ENCODE measurements at regions not wholly inside any gene's neighbourhood (a gene's known extent, or its start where the extent isn't known, plus 50 kb on each side); places are given as distances from the start of the nearest gene placed in this dataset.

DNA sequence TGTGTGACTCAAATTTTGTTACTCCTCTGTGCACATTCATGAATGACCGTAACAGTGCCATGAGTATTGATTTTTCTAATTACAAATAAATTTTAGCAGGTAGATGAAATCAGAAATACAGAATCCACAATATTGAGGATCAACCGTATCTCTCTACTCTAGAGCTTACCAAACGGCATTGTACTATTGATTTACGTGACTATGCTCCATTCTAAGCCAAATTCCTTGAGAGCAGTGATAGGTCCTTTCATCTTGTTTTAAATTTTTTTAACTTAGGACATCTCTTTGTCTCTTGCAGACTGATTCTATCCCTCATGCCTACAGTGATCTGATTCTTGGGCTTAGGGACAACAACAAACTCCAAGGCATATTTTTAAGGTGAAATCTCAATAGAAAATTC, 172.3 kb upstream of the C1QTNF7 start:
- in situ Hi-C loops (cut with HindIII; ENCODE audit: low sequenced_read_pairs): no loop called here

DNA sequence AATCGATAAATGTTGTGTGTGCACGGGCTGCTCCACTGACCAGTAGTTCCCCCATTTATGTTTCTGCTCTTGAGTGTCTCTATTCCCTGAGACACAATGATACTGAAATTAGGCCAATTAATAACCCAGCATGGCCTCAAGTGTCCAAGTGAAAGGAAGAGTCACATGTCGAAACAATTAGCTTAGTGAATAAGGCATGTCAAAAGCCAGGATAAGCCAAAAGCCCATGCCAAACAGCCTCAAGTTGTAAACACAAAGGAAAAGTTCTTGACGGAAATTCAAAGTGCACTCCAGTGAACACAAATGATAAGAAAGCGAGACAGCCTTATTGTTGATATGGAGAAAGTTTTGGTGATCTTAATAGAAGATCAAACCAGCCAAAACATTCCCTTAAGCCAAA, 167.1 kb upstream of the C1QTNF7 start:
- in situ Hi-C loops (cut with HindIII; ENCODE audit: low sequenced_read_pairs): no loop called here

DNA sequence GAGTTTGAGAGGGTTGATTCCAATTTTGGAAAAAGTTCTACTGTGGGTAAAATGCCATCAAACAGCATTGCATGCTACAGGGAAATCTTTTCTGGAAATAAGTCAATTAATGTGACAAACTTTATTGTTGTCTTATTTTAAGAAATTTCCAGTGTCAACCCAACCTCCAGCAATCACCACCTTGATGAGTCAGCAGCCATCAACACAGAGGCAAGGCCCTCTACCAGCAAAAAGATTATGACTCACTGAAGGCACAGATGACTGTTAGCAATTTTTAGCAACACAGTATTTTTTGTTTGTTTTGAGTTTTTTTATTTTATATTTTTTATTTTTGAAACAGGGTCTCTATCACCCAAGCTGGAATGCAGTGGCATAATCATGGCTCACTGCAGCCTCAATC, 165.4 kb upstream of the C1QTNF7 start:
- in situ Hi-C loops (cut with HindIII; ENCODE audit: low sequenced_read_pairs): no loop called here

DNA sequence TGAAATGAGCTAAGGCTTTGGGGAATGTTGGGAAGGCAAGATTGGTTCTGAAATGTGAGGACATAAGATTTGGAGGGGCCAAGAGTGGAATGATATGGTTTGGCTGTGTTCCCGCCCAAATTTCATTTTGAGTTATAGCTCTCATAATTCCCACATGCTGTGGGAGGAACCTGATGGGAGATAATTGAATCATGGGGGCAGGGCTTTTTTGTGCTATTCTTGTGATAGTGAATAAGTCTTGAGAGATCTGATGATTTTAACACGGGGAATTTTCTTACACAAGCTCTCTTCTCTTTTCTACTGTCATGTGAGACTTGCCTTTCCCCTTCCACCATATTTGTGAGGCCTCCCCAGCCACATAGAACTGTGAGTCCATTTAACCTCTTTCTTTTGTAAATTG, 157.6 kb upstream of the C1QTNF7 start:
- in situ Hi-C loops (cut with HindIII; ENCODE audit: low sequenced_read_pairs): no loop called here

DNA sequence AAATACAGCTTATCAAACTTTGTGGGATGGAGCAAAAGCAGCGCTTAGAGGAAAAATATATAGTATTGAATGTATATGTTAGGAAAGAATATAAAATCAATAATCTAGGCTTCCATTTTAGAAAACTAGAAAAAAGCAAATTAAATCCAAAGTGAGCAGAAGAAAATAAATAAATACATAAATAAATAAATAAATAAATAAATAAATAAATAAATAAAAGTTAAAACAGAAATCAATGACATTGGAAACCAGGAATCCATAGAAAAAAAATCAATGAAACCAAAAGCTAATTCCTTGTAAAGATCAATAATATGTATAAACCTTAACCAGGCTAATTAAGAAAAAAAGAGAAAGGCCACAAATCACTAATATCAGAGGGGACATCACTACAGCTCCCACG, 141.8 kb upstream of the C1QTNF7 start:
- in situ Hi-C loops (cut with HindIII; ENCODE audit: low sequenced_read_pairs): no loop called here

DNA sequence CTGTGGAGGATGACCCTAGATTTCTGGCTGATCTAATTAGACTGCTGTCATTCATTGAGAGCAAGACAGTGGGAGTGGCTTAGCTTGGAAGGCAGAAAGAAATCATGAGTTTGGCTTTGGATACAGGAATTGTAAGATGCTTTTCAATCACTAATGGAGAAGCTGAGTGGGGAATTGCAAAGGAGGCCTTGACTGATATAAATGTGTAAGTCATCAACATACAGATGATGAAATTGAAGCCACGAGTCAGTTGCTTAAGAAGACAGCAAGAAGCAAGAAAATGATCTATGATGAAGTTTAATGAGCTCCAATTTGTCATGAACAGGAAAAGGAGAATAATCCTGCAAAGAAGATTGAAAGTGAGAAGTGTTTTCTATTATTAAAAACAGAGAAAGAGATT, 136.7 kb upstream of the C1QTNF7 start:
- in situ Hi-C loops (cut with HindIII; ENCODE audit: low sequenced_read_pairs): no loop called here

DNA sequence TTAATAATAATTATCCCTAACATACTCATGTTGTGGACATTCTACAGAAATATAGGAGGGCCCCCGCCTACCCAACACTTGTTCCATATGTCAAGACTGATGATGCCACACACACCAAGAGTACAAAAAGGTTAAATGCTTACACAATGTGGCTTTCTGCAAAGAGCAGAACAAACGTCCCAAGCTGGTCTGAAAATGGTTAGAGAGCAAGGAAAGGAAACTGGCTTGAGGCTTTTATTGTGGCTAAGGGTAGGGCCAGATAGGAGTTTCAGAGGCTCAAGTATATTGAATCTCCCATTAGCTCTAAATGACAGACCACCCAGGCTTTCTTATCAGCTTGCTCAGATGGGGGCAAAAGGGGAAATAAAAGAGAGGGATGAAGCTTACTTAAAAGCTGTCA, 134.1 kb upstream of the C1QTNF7 start:
- in situ Hi-C loops (cut with HindIII; ENCODE audit: low sequenced_read_pairs): no loop called here

DNA sequence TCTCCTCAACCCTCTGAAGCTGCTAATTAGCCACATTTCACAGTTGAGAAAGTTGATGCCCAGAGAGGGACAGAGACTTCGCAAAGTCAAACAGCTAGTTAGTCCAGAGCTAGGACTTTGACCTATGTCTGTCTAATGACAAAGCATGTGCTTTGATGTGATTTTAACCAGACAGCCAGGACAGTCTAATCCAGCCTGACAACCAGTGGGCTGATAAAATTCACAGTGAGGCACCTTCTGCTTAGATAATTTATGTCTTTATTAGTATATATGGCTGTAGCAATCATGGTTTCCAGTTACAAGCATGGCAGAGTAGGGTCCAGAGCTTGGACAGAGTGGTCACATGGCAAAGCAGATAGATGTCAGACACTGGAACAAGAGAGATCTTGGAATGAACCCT, 133.6 kb upstream of the C1QTNF7 start:
- in situ Hi-C loops (cut with HindIII; ENCODE audit: low sequenced_read_pairs): no loop called here

DNA sequence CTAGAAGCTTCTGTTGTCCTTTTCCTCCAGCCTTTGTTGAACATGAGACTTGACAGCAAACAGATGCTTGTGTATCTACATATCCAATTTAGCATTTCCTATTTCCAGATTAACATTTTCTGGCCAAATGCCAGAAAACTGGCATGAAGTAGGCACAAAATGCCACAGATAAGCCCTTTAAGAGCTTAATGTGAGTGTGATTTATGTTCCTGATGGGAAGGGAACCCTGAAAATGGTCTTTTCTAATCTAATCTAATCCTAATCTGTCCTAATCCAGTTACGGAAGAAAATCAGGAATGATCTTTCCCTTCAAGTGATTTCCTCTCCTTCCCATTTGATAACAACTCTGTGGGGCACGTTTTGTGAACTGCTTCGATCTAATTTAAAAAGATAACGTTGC, 133.0 kb upstream of the C1QTNF7 start:
- in situ Hi-C loops (cut with HindIII; ENCODE audit: low sequenced_read_pairs): no loop called here

DNA sequence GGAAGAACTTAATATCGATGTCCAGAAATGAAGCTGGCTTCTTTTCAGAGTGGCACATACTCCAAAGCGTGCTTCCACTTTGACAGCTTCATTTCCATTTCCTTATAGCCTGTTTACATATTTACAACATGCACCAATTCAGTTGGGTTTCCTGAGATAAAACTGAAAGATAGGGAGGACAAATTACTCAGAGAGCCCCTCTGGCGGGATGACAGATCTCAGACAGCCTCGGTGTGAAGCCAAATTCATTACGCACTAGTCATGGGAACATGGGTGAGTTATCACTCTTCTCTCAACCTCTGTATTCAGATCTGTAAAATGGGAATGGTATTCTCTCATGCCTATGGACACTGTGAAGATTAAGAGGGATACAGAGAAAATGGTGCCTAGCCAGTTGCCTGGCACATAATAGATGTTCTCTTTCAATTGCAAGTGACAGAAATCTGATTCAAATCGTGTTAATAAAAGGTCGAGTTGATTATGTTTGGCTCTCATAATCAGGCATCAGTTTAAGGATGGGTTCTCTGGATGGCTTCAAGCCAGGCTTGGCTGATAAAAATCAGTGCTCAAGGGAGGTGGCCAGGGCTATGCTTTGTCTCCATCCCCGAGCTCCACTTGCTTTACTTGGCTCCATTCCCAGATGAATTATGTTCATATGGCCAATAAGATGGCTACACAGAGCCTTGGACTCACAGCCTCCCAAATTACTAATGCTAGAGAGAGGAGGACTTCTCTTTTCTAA, 132.2 kb upstream of the C1QTNF7 start:
- in situ Hi-C loops (cut with HindIII; ENCODE audit: low sequenced_read_pairs): no loop called here

DNA sequence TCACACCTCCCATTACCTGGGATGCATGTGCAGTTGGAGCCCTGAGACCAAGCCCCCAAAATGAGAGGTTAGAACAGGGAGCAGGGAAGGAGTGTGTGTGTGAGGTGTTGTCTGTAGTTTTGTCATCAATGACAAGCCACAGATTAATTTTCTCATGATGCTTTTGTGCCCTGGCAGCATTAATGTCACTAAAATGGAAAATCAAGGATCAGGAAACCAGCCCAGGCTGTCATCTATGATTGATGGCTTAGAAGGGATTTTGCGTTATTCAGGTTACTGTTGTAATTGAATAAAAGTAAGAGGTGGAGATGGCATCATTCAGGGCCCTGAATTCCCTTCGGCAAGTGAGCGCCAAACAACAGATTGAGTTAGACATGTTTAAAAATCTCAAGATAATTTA, 130.5 kb upstream of the C1QTNF7 start:
- in situ Hi-C loops (cut with HindIII; ENCODE audit: low sequenced_read_pairs): no loop called here

DNA sequence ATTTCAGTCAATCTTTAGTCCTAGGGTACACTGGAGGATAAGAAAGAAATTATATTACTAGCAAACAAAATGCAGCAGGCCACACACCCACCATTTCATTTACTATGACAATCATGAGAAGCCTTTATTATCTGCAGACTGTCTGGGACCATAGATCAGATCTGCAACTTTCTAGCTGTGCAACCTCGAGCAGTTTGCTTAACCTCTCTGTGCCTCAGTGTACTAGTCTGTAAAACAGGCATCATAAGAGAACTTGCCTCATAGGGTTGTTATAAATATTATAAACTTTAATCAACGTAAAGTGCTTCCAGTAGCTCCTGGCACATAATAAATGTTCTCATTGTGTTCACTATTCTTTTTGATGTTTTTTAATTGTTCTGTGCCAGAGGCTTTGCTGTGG, 128.2 kb upstream of the C1QTNF7 start:
- in situ Hi-C loops (cut with HindIII; ENCODE audit: low sequenced_read_pairs): no loop called here

DNA sequence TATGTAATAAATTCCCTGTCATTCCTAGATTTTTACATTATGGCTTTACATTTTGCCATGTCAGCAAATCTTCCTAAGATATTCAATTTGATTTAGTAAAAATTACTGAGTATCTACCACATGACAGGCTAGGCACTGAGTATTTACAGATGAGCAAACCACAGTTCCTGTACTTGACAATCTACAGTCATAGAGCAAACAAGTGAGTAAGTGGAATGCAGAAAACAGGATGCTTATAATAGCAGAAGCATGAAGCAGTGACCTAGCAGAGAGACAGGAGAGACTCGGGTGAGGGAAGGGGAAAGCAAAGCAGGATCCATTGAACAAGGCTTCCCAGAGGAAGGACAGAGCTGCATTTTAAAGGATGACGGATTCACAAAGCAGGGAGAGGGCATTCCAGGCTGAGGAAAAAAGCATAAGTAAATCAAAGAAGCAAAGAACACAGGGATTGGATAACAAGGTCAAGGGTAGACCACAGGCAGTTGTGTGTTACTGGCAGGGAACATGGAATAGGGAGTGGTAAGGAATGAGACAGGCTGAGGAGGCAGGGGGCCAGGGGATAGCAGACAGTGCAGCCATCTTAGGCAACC, 124.7 kb upstream of the C1QTNF7 start:
- in situ Hi-C loops (cut with HindIII; ENCODE audit: low sequenced_read_pairs): no loop called here

DNA sequence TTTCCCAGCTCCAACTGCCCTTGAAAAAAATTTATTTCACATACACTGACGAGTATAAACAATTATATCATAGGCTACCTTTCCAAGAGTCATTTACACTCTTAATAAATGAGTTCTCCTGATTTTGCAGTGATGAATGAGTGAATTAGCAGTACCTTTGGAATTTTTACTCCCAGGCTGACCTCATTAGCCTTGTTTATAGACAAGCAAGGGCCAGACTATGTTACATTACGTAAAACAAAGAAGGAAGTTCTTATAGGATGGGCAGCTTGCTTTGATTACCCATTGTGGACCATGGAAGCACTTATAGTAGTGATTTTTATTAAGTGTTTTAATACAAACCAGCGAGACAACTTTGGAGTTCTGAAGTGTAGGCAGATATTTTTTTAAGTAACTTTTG, 112.9 kb upstream of the C1QTNF7 start:
- in situ Hi-C loops (cut with HindIII; ENCODE audit: low sequenced_read_pairs): no loop called here

DNA sequence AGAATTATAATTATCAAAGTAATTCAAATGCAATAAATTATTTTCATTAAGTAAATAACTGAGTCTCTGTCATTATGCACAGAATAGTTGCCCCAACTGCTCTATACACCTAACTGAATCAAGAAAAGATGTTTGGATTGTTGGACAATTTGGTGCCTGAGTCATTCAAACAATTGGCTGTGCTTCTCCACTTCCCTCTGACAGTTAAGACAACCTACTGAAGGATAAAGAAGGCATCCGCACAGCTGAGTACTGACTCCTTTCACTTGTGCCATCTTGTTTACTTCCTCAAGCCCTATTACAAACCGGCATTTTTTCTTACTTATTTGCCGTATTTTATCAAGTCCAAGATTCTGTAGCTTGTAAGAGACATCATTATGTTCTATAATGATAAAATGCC, 110.6 kb upstream of the C1QTNF7 start:
- in situ Hi-C loops (cut with HindIII; ENCODE audit: low sequenced_read_pairs): no loop called here

DNA sequence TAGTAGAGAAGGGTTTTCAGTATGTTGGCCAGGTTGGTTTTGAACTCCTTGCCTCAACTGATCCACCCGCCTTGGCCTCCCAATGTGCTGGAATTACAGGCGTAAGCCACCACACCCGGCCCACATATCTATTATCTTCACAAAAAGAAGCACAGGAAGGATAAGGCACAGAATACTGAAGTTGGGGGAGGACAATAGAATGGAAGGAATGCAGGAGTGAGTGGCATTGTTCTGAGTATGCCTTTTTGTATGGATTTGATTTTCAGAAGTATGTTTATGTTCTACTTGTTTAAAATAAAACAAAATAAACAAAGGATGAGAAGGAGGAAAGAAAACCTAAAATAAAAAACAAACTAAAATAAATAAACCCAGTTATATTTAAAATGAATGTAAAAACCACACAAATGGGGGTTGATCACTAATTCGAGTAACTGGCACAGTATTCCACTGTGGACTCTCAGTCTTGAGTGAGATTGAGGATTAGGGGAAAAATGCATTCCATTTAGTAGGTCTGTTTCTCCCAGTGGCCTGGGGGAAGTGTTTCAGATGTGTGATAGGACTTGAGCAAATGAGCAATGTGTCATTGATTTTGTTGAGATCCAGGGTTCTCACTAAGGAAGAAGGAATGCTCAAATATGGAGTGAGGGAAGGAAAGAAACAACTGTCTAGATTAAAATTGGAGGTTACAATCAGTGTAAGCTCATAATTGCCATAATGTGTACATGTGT, 109.0 kb upstream of the C1QTNF7 start:
- in situ Hi-C loops (cut with HindIII; ENCODE audit: low sequenced_read_pairs): no loop called here

DNA sequence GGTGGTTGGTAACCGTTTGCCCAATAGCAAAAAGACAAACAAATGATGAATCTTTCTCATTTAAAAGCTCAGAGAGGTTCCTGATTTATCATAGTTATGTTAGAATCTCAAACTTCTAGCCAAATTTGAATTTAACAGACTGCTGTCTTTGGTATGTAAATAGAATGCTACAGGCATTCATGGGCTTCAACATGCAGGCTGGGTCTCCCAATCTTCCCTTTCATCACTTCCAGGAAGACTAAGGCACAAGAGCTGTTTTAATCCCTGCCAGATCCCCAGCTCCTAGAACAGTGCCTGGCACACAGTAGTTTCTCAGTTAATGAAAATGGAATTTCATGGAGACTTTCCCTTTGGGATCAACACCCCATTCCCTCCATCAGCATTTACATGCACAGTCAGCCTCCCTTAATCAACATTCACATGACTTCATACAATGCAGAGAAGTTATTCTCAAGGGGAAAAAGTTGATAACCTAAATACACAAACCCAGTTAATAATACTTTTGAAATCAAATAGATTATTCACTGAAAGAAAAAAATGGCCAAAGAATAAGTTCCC, 107.6 kb upstream of the C1QTNF7 start:
- in situ Hi-C loops (cut with HindIII; ENCODE audit: low sequenced_read_pairs): no loop called here

DNA sequence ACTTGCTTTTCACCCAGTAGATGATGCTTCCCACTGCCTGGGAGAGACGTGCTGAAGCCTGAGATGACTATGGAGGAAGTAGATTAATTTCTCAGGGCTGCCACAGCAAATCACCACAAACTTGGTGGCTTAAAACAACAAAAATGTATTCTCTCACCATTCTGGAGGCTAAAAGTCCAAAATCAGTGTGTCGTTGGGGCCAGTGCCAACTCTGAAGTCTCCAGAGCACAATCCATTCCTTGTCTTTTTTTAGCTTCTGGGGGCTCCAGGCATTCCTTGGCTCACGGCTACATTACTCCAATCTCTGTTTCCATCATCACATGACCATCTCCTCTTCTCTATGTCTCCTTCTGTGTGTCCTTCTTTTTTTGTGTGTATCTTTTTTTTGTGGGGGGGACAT, 105.8 kb upstream of the C1QTNF7 start:
- in situ Hi-C loops (cut with HindIII; ENCODE audit: low sequenced_read_pairs): no loop called here

DNA sequence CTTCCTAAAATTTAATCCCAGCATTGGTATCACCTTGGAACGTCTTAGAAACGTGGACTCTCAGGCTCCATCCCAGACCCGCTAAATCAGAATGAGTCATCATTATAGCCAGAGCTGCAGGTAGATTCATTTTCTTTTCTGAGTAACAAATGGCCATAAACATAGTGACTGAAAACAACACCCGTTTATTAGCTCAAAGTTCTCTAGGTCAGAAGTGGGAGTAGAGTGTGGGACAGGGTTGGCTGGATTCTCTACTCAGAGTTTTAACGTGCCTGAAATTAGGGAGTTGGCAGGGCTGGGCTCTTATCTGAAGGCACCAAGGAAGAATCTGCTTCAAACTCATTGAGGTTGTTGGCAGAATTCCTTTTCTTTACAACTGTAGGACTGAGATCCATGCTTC, 101.8 kb upstream of the C1QTNF7 start:
- in situ Hi-C loops (cut with HindIII; ENCODE audit: low sequenced_read_pairs): no loop called here

DNA sequence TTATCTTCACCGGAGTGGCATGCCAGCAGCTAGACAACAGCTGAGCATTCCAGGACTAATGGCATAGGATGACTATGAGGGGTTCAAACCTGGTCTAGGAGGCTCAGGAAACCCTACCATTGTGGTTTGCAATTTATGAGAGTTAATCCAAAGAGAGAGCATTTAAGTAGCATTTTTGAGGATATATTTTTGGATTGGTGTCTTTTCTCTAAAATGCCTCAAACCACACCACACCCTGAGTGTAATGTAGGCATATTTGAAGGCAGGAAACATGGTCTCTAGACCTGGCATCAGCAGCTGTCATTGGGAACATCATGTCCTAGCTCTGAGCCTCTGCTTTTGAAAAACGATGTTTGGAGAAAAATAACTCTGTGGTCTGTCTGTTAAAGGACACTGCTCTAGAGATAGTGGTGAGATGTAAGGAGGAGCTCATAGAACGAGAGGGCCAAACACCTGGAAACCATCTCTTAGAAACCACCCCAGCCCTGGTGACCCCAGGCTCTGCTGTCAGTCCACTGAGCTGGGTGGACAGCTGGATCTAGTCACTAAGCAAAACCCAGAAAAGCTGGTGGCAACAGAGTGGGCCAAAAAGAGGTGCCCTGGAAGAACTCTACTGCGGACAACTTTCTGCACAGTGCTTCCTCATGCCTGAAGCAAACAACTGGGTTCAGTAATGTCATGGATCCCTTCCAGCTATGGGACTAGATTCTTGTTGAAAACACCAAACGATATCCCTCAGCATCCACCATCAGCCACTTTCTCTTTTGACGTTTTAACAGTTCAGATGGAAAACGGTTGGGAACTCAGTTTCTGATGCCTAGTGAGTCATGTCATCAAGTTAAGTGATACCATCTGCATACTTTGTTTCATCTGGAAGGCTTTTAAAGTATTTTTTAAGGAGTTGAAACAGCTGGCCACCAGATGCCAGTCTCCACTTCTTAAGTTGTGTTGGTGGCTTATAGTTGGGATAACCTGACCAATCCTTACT, 100.2 kb upstream of the C1QTNF7 start:
- in situ Hi-C loops (cut with HindIII; ENCODE audit: low sequenced_read_pairs): no loop called here

DNA sequence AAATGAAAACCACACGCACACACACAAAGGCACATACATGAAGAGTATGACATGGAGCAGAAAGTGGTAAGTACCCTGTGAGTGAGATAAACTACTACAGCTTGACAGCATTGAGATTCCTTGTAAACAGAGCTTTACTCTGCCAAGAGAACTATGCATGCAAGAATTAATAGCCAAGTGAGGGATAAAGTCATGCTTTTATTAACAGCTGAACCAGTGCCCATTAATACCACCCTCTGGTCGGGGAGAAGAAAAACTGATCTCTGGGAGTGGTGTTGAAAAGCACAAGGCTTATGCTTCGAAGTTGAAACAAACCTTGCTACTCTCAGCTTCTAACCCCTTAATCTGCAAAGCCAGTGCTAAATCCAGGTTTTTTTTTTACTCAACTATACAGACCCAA, 95.9 kb upstream of the C1QTNF7 start:
- in situ Hi-C loops (cut with HindIII; ENCODE audit: low sequenced_read_pairs): no loop called here

Data from endothelial cell of hepatic sinusoid (primary cell).